ENCODE measurements at regions not wholly inside any gene's neighbourhood (a gene's known extent, or its start where the extent isn't known, plus 50 kb on each side); places are given as distances from the start of the nearest gene placed in this dataset.
"Not testable (repeated sequence)": the region's sequence is repeated elsewhere in the genome, so short reads cannot be mapped to it uniquely, and the experiment has no call there.

GRCh38 chr10:22875581-22875980 is 52.3 kb upstream of the ARMC3 start:
- ATAC-seq = no peak

- no peak for ATAC-seq
Measured at GRCh38 chr10:22874189-22874854, 53.5 kb upstream of the ARMC3 start.

- ATAC-seq = no peak
Measured at GRCh38 chr10:22856444-22857074, 71.3 kb upstream of the ARMC3 start.

GRCh38 chr10:22854935-22855421 is 72.9 kb upstream of the ARMC3 start:
- ATAC-seq = no peak

- no peak for ATAC-seq
Measured at GRCh38 chr10:22853906-22854447, 73.9 kb upstream of the ARMC3 start.

- no peak for ATAC-seq
Measured at GRCh38 chr10:22852712-22853353, 75.0 kb upstream of the ARMC3 start.

- no peak for ATAC-seq
Measured at GRCh38 chr10:22851865-22852239, 76.0 kb upstream of the ARMC3 start.

- ATAC-seq = no peak
Measured at GRCh38 chr10:22850541-22850940, 77.3 kb upstream of the ARMC3 start.

GRCh38 chr10:22849077-22849805 is 78.6 kb upstream of the ARMC3 start:
- ATAC-seq = no peak

- no peak for ATAC-seq
Measured at GRCh38 chr10:22848509-22848908, 79.3 kb upstream of the ARMC3 start.

GRCh38 chr10:22846294-22846693 is 81.6 kb upstream of the ARMC3 start:
- no peak for ATAC-seq

- no peak for ATAC-seq
Measured at GRCh38 chr10:22839639-22840038, 88.2 kb upstream of the ARMC3 start.

GRCh38 chr10:22837771-22838170 is 90.1 kb upstream of the ARMC3 start:
- no peak for ATAC-seq

GRCh38 chr10:22837351-22837750 is 90.5 kb upstream of the ARMC3 start:
- no peak for ATAC-seq

GRCh38 chr10:22834471-22834870 is 93.4 kb upstream of the ARMC3 start:
- ATAC-seq = no peak

GRCh38 chr10:22833781-22834180 is 94.1 kb upstream of the ARMC3 start:
- no peak for ATAC-seq

- ATAC-seq = no peak
Measured at GRCh38 chr10:22833353-22833752, 94.5 kb upstream of the ARMC3 start.

GRCh38 chr10:22832851-22833250 is 95.0 kb upstream of the ARMC3 start:
- ATAC-seq = no peak

- ATAC-seq = no peak
Measured at GRCh38 chr10:22832066-22832602, 95.7 kb upstream of the ARMC3 start.

- ATAC-seq = no peak
Measured at GRCh38 chr10:22831586-22831985, 96.3 kb upstream of the ARMC3 start.

GRCh38 chr10:22828712-22829111 is 99.1 kb upstream of the ARMC3 start:
- not testable (repeated sequence) for ATAC-seq

GRCh38 chr10:22825841-22826240 is 102.0 kb upstream of the ARMC3 start:
- ATAC-seq = no peak

- no peak for ATAC-seq
Measured at GRCh38 chr10:22824984-22825383, 102.9 kb upstream of the ARMC3 start.

All from activated CD4-positive, CD25-positive, alpha-beta regulatory T cell treated with anti-CD3 and anti-CD28 coated beads, Interleukin-2, amount 50 U/mL, for 24 hours (primary cell).